ENCODE measurements at regions not wholly inside any gene's neighbourhood (a gene's known extent, or its start where the extent isn't known, plus 50 kb on each side); places are given as distances from the start of the nearest gene placed in this dataset.

DNA sequence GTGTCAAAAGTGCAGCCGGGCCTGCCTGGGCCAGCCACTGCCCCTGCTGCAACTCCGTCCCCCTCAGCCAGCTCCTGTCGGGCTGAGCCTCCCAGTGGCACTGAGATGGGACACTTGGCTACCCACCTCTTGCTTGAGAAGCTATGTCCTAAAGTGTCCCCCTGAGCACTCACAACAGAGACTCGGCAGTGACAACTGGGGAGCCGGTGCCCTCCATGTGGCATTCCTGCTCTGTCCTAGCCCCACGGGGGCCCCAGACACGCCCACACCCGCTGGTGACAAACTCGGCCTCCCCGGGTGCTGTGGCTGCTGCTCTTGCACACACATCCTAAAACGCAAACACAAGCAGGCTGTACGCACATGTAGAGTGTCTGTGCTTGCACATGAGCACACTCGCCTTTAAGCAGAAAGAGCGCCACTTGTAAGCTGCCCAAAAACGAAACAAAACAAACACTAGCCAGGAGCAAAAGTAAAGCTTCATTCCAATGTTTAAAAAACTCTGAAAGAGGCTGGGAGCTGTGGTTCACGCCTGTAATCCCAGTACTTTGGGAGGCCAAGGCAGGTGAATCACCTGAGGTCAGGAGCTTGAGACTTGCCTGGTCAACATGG lies 253.9 kb downstream of the RBFOX3 start:
- no peak for DNase-seq (ENCODE audit: low read depth)
- in situ Hi-C loops (cut with HindIII; ENCODE audit: low pct_unique_long_range_greater_than_20kb, low sequenced_read_pairs) = no loop called here

DNA sequence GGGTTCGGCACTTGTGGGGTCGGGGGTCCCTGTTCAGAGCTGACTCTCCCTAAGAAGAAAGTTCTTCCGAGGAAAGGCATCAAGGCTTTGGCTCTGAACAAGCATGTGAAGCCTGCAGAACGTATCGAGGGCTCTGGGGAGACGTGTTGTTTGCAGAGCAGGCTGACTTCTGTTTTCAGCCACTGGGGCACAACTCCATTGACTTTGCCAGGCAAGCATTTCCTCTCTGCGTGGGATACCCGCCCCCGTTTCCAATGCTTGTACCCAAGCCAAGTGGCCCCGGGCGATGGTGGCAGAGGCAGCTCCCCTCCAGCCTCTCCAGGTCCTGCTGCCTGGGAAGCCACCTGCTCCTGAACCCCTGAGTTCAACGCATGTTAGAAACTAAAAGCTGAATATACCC lies 255.7 kb downstream of the RBFOX3 start:
- in situ Hi-C loops (cut with HindIII; ENCODE audit: low pct_unique_long_range_greater_than_20kb, low sequenced_read_pairs) = no loop called here
- DNase-seq (ENCODE audit: low read depth) = no peak

DNA sequence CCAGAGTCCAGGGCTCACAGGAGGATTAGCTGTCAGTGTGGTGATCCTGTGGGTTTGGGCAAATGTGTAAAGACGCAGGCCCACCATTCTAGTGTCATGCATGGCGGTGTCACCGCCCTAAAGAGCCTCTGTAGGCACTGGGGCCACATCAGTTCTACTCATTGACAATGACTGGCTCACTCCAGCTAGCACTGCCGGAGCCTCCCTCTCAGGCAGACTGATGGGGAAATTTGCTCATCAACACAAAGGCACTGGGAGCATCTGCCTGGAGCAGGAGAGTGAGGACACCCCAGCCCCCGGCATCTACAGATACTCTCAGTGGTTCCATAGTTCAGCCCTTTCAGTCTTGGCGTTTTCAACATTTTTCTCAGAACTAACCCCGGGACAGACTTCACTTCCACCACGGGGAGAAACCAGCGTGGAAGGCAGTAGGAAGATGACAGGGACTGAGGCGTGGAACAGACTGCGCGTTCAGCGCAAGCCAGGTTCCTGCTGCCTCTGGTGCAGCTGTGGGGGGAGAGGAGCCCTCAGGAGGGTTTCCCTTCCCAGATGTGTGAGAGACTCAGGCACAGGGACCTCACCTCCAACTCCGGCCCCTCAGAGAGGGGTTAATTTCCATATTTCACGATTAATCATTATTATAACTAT lies 256.6 kb downstream of the RBFOX3 start:
- in situ Hi-C loops (cut with HindIII; ENCODE audit: low pct_unique_long_range_greater_than_20kb, low sequenced_read_pairs) = no loop called here
- no peak for DNase-seq (ENCODE audit: low read depth)

- DNase-seq (ENCODE audit: low read depth) = no peak
- in situ Hi-C loops (cut with HindIII; ENCODE audit: low pct_unique_long_range_greater_than_20kb, low sequenced_read_pairs) = no loop called here
Observed at GRCh38 chr17:79353548-79353947, 257.3 kb downstream of the RBFOX3 start.

DNA sequence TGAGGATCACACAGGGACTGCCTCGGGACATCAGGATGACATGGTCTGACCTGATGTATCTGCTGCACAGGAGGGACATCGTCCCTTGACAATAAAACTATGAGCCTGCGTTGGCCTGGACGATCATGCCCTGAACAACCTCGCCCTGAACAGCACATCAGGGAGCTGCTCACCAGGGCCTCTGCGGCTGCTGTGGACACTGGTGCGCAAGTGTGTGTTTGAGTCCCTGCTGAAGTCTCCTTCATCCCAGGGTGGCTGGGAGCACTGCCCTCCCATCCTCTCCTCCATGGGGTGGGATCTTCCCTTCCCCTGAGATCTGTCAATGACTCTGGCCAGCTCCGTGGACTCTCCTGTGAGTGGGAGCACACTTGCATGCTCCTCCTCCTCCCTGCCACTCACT lies 257.8 kb downstream of the RBFOX3 start:
- no peak for DNase-seq (ENCODE audit: low read depth)
- in situ Hi-C loops (cut with HindIII; ENCODE audit: low pct_unique_long_range_greater_than_20kb, low sequenced_read_pairs) = no loop called here

DNA sequence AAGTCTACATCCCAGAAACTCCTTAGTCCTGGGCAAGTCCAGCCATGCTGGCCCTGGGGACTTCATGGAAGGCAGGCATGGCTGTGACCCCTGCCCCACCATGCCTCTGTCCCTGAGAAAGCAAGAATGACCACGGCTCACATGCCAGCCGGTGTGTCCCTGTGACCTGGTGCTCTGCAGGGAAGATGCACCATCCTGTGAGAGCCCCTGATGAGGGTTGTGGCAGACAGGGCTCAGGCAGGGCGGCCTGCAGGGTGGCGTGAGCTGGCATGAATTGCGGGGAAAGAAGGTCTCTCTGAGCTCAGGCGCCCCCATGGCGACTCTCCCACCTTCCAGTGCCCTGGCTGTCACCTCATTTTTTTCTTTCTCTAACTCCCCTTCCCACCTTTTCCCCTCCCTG lies 260.3 kb downstream of the RBFOX3 start:
- DNase-seq (ENCODE audit: low read depth) = no peak
- in situ Hi-C loops (cut with HindIII; ENCODE audit: low pct_unique_long_range_greater_than_20kb, low sequenced_read_pairs) = no loop called here

DNA sequence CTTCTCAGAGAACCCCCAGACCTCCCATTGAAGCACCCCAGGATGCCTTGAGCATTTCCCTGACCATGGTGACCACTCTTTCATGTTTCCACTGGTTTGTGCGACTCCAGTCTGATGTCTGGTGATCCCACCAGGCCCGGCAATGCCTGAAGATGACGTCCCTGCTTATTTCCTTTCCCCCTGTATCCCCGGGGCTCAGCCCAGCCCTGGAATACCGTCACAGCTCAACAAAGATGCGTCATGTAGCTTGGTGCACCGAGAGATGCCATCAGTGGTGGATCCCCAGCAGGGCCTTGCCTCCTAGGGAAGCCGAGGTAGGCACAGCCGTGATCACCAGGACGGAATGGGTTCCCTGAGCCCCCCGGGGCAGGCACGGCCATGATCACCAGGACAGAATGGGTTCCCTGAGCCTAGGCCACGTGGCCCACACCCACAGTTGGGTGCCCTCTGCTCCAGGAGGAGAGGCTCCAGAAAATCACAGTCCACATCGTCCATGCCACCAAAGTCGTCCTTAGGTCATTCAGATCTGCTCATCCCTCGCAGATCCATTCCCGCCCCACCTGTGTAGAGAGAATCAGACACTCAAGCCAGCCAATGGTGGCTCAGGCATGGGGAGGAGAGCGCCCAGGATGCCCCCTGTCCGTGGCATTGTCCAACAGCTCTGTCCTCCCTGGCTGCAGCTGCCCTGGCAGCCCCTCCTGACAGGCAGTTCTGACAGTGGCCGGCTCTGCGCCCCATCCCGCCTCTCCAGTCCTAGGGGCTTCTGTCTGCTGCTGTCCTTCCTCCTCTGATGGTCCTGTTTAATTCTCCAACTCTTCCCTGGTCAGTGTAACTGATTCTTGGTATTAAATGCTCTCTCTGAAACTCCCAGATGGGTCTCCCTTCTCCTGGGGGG lies 261.1 kb downstream of the RBFOX3 start:
- no peak for DNase-seq (ENCODE audit: low read depth)
- in situ Hi-C loops (cut with HindIII; ENCODE audit: low pct_unique_long_range_greater_than_20kb, low sequenced_read_pairs) = no loop called here

GRCh38 chr17:79342376-79342775 lies 267.8 kb downstream of the ENGASE start:
- in situ Hi-C loops (cut with HindIII; ENCODE audit: low pct_unique_long_range_greater_than_20kb, low sequenced_read_pairs) = no loop called here
- DNase-seq (ENCODE audit: low read depth) = no peak

- DNase-seq (ENCODE audit: low read depth) = no peak
- in situ Hi-C loops (cut with HindIII; ENCODE audit: low pct_unique_long_range_greater_than_20kb, low sequenced_read_pairs) = no loop called here
Observed at GRCh38 chr17:79341816-79342215, 267.2 kb downstream of the ENGASE start.

DNA sequence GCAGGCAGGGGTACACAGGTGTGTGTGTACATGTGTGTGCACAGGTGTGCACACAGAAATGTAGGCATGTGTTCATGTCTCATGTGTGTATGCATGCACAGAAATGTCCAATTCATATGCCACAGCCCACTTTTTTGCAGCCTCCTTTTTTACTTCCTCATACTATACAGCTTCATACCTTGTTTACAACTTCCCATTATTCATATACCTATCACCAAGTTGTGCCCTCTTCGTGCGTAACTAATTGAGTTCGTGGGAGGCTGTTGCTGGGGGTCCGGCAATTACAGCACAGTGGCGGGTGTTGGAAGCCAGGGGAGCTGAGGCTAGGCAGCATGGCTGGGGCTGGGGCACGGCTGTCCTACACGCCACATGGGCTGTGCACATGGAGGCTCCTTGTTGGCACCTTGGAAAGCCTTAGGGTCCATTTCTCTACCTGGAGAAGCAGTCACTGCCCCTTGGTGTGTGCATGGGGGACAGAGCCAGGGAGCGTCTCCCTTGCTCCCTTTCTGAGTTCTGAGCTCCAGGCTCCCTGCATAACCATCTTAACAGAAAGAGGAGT lies 266.7 kb downstream of the ENGASE start:
- DNase-seq (ENCODE audit: low read depth) = no peak
- in situ Hi-C loops (cut with HindIII; ENCODE audit: low pct_unique_long_range_greater_than_20kb, low sequenced_read_pairs) = no loop called here

DNA sequence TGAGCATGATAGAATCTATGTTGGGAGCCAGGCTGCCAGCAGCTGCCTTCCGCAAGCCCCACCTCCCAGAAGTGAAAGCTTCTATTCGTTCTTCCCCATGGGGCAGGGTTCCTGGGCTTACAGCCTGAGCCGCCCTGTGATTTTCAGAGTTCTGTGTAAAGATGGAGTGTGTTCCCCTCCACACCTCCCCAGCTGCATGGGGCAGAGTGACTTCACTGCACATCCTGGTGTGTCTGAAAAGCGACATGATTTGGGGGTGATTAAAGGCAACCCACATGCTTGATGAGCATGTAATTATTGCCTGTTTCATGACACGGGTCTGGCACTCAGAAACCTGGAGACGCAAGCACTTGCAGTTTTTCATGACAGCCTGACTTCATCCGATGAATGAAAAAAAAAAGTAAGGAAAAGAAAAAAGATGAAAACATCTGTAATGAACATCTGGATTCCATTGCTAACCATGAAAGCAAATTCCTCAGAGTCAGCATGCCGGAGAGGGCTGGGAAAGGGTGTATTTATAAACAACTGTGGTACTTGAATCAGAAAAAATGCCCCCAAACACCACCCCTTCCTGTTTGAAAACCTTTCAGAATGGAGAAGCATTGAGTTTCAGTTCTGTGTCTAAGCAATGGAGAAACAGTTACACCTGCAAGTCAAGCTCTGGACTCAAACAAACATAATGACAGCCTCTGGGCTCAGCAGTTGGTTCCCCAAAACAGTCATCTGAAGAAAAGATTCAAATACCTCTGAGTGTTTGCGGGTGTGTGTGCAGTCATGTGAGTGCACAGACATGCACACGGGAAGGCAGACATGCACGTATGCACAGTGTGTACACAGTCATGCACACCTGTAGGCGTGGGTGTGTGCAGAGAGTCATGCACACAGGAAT lies 266.0 kb downstream of the ENGASE start:
- no peak for DNase-seq (ENCODE audit: low read depth)
- in situ Hi-C loops (cut with HindIII; ENCODE audit: low pct_unique_long_range_greater_than_20kb, low sequenced_read_pairs) = no loop called here

DNA sequence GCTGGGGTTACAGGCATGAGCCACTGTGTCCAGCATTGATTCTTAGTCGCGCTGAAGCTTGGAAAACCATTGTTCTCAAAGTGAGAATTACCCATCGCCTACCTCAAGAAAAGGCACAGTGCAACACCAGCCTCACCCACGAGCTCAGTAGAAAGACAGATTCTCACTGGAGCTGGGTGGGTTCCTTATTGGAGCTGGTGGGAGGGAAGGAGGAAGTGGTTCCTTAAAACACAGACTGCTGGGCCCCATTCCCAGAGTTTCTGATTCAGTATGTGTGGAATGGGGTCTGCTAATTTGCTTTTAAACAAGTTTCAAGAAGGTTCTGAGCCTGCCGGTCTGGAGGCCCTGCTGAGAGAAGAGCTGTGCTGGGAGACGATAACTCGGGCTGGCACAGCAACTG lies 264.7 kb downstream of the ENGASE start:
- in situ Hi-C loops (cut with HindIII; ENCODE audit: low pct_unique_long_range_greater_than_20kb, low sequenced_read_pairs) = no loop called here
- no peak for DNase-seq (ENCODE audit: low read depth)

DNA sequence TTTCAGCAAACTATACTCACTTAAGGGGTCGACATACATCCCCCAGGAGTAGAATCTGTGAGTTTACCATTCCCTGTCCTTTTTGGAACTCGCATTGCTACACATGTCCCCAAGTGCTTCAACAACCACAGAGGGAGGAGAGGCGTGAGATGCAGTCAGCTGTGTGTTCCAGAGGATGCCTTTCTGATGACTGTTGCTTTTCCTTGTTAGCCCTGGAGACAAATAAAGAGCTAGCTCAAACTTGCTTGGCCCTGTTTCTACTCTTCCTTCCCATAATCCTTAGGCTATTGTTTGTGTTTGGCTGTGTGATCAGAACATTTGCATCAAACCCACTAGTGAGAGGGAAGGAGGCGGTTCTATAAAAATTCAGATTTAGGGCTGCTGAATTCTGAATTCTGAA lies 264.0 kb downstream of the ENGASE start:
- DNase-seq (ENCODE audit: low read depth) = peak; percentile 31
- in situ Hi-C loops (cut with HindIII; ENCODE audit: low pct_unique_long_range_greater_than_20kb, low sequenced_read_pairs) = no loop called here

GRCh38 chr17:79338152-79338551 lies 263.5 kb downstream of the ENGASE start:
- peak; percentile 19 for DNase-seq (ENCODE audit: low read depth)
- in situ Hi-C loops (cut with HindIII; ENCODE audit: low pct_unique_long_range_greater_than_20kb, low sequenced_read_pairs) = no loop called here

- in situ Hi-C loops (cut with HindIII; ENCODE audit: low pct_unique_long_range_greater_than_20kb, low sequenced_read_pairs) = no loop called here
- no peak for DNase-seq (ENCODE audit: low read depth)
Observed at GRCh38 chr17:79337053-79337452, 262.4 kb downstream of the ENGASE start.

DNA sequence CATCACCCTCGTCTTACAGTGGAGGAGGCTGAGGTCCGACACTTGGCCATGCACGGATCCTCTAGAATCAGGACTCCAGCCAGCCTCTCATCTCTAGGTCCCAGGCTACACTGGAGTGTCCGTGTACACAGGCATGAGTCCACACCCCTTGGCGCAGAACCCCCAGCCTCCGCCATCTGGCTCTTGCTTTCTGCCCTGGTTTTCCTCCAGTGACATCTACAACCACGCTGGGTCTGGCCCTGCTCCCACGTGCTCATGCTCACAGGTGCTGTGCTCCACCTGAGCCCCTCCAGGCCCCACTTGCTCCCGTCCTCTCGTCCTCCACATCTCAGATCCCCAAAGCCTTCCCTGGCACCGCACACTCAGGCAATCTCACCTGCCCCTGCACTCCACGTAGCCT lies 260.8 kb downstream of the ENGASE start:
- DNase-seq (ENCODE audit: low read depth) = no peak
- in situ Hi-C loops (cut with HindIII; ENCODE audit: low pct_unique_long_range_greater_than_20kb, low sequenced_read_pairs) = no loop called here

GRCh38 chr17:79332011-79332554 lies 257.5 kb downstream of the ENGASE start:
- no peak for DNase-seq (ENCODE audit: low read depth)
- in situ Hi-C loops (cut with HindIII; ENCODE audit: low pct_unique_long_range_greater_than_20kb, low sequenced_read_pairs) = no loop called here

DNA sequence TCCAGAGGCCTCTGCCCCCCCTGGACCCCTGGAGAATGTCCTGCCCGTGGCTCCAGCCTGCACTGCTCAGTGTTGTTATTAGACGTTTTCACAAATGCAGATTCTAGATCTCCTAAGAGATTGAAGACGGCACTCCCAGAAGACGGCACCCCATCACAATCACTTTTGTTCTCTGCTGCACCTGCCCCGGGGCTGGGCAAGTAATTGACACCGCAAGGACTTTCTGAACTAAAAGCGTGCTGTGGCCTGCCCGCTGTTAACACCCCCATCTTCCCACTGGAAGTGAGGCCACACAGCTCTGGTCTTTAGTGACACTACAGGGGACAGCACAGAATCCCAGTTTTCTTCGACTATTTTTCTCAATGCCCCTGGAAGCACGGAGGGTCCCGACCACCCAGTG lies 256.9 kb downstream of the ENGASE start:
- in situ Hi-C loops (cut with HindIII; ENCODE audit: low pct_unique_long_range_greater_than_20kb, low sequenced_read_pairs) = no loop called here
- DNase-seq (ENCODE audit: low read depth) = no peak
